PC-3 (cell line): ENCODE measurements at regions not wholly inside any gene's neighbourhood (a gene's known extent, or its start where the extent isn't known, plus 50 kb on each side); places are given as distances from the start of the nearest gene placed in this dataset.

Source experiments
- CTCF ChIP-seq: fragments of 300-600 bp; sonication (generic); conservative IDR thresholded peaks from 2 replicates; pipeline ENCODE4 v1.5.1; 2017; ENCODE audit warnings: antibody characterized with exemption, low read depth, mild to moderate bottlenecking, low read length
- EZH2 ChIP-seq: fragments of 300-600 bp; sonication (generic); IDR thresholded peaks from one replicate; pipeline ENCODE4 v1.6.1; 2017; ENCODE audit warnings: antibody characterized with exemption, mild to moderate bottlenecking, low read length; ENCODE audit not compliant: unreplicated experiment
- EZH2phosphoT487 ChIP-seq: fragments of 300-600 bp; sonication (generic); IDR thresholded peaks from 2 replicates; pipeline ENCODE4 v1.6.1; 2018; ENCODE audit warnings: mild to moderate bottlenecking, antibody characterized with exemption, low read length, borderline replicate concordance

- TF ChIP-seq EZH2phosphoT487 (no peak), CTCF (no peak), EZH2 (no peak)
Observed at GRCh38 chr9:79877943-79878602, 306.3 kb downstream of the TLE4 start.
